ENCODE measurements at regions not wholly inside any gene's neighbourhood (a gene's known extent, or its start where the extent isn't known, plus 50 kb on each side); places are given as distances from the start of the nearest gene placed in this dataset.

GRCh38 chr2:105460048-105460732, 61.3 kb upstream of the FHL2 start:
- DNase-seq (ENCODE audit: extremely low read depth, low read depth, low spot score) = no peak

GRCh38 chr2:105458076-105458475, 59.2 kb upstream of the FHL2 start:
- no peak for DNase-seq (ENCODE audit: extremely low read depth, low read depth, low spot score)

GRCh38 chr2:105455488-105456003, 56.7 kb upstream of the FHL2 start:
- DNase-seq (ENCODE audit: extremely low read depth, low read depth, low spot score) = peak; percentile 27

GRCh38 chr2:105454801-105455485, 56.1 kb upstream of the FHL2 start:
- no peak for DNase-seq (ENCODE audit: extremely low read depth, low read depth, low spot score)

GRCh38 chr2:105451571-105452166, 52.8 kb upstream of the FHL2 start:
- DNase-seq (ENCODE audit: extremely low read depth, low read depth, low spot score) = no peak

GRCh38 chr2:105450471-105450870, 51.6 kb upstream of the FHL2 start:
- DNase-seq (ENCODE audit: extremely low read depth, low read depth, low spot score) = no peak

GRCh38 chr2:105449076-105449475, 50.2 kb upstream of the FHL2 start:
- DNase-seq (ENCODE audit: extremely low read depth, low read depth, low spot score) = no peak
